ENCODE measurements at regions not wholly inside any gene's neighbourhood (a gene's known extent, or its start where the extent isn't known, plus 50 kb on each side); places are given as distances from the start of the nearest gene placed in this dataset.

DNA sequence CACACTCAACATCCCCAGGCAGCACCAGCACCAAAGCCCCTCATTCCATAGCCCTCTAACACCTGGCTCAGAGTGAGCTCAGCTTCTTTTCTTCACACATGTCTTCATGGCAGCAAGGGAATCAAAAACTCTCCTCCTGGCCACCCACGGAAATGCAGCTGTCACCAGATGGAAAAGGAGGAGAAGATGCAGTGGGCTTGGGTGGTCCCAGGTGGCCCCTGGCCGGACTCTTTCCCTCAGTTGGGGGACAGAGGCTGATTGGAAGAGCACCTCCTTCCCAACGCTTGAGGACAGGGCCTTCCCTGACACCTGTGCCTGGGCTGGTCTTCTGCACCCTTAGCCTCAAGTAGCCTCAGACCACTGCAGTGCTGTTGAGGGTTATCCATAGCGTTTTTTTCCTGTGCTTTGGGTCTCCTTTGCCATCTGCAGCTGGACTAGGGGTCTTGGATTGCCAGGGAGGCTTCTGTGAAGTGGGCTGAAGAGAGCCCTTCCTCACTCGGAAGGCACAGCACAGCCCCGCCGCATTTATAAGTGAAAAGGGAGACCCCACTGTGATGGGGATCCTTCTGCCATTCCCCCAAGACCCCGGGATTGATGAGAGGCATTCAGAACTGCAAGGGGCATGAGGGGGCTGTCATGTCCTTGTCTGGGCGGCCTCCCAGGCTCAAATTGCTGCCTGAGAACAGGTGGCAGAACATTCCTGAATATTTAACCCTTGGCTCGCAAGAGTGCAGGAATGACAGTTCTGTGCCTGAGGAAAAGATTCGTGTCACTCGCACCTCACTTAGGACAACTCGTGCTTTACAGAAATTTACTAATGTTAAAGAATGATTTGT, 200.0 kb downstream of the AUH start:
- H3K36me3 ChIP-seq (ENCODE audit: control insufficient read depth, insufficient read depth, low read length), result no peaks in the 10 kb centered on the region
- H3K4me3 ChIP-seq (ENCODE audit: low read length), result no peak overlapping the region
- intact Hi-C loops (cut with micrococcal nuclease), result loop anchor here (5.0 kb wide), 1 partner anchor 91 kb away; no protein-coding TSS in a partner anchor
- no peaks in the 10 kb centered on the region for H3K27me3 Mint-ChIP-seq (ENCODE audit: low read depth in 2 of 2)
- TF ChIP-seq CTCF (IDR thresholded peaks at IDR 0.05), result no peak
- H3K9me3 Mint-ChIP-seq, result no peaks in the 10 kb centered on the region
- H3K27me3 ChIP-seq (ENCODE audit: control insufficient read depth, insufficient read depth, low read length), result no peaks in the 10 kb centered on the region
- no peak for ATAC-seq
- H3K27ac ChIP-seq (ENCODE audit: low read length), result peak overlapping the region; percentile 78
- peaks cover 83% of the 10 kb centered on the region for H3K4me1 ChIP-seq (ENCODE audit: control insufficient read depth, insufficient read depth, low read length)
- no peaks in the 10 kb centered on the region for H3K9me3 ChIP-seq (ENCODE audit: control insufficient read depth, insufficient read depth, low read length)
- H3K36me3 Mint-ChIP-seq, result no peaks in the 10 kb centered on the region
- H3K4me3 Mint-ChIP-seq, result peak overlapping the region; percentile 87
- 75% methylated on average over 11 of the region's 13 CpGs for WGBS (ENCODE audit: insufficient coverage)
- peak overlapping the region; percentile 93 to 94 for H3K27ac Mint-ChIP-seq
- H3K4me1 Mint-ChIP-seq, result peaks cover 49 to 51% of the 10 kb centered on the region in 2 donors
- DNase-seq, result no peak

GRCh38 chr9:91162311-91162710, 199.4 kb downstream of the AUH start:
- H3K9me3 ChIP-seq (ENCODE audit: control insufficient read depth, insufficient read depth, low read length), result no peaks in the 10 kb centered on the region
- Mint-ChIP-seq H3K36me3 (no peaks in the 10 kb centered on the region), H3K27me3 (ENCODE audit: low read depth in 2 of 2) (no peaks in the 10 kb centered on the region), H3K4me1 (peaks cover 44 to 46% of the 10 kb centered on the region in 2 donors), H3K4me3 (peak overlapping the region; percentile 87), H3K9me3 (no peaks in the 10 kb centered on the region), H3K27ac (peak overlapping the region; percentile 93 to 94)
- peak in 1 of 2 donors; percentile 31 for DNase-seq
- peak overlapping the region; percentile 4 for H3K4me3 ChIP-seq (ENCODE audit: low read length)
- H3K27ac ChIP-seq (ENCODE audit: low read length), result peak overlapping the region; percentile 78
- peaks cover 77% of the 10 kb centered on the region for H3K4me1 ChIP-seq (ENCODE audit: control insufficient read depth, insufficient read depth, low read length)
- no peaks in the 10 kb centered on the region for H3K36me3 ChIP-seq (ENCODE audit: control insufficient read depth, insufficient read depth, low read length)
- H3K27me3 ChIP-seq (ENCODE audit: control insufficient read depth, insufficient read depth, low read length), result no peaks in the 10 kb centered on the region
- TF ChIP-seq CTCF (IDR thresholded peaks at IDR 0.05), result no peak
- 26% methylated on average over 5 of the region's 5 CpGs for WGBS (ENCODE audit: insufficient coverage)
- ATAC-seq, result peak in 2 of 3 donors; percentile 12 to 16
- intact Hi-C loops (cut with micrococcal nuclease), result loop anchor here (5.0 kb wide), 1 partner anchor 90 kb away; no protein-coding TSS in a partner anchor

DNA sequence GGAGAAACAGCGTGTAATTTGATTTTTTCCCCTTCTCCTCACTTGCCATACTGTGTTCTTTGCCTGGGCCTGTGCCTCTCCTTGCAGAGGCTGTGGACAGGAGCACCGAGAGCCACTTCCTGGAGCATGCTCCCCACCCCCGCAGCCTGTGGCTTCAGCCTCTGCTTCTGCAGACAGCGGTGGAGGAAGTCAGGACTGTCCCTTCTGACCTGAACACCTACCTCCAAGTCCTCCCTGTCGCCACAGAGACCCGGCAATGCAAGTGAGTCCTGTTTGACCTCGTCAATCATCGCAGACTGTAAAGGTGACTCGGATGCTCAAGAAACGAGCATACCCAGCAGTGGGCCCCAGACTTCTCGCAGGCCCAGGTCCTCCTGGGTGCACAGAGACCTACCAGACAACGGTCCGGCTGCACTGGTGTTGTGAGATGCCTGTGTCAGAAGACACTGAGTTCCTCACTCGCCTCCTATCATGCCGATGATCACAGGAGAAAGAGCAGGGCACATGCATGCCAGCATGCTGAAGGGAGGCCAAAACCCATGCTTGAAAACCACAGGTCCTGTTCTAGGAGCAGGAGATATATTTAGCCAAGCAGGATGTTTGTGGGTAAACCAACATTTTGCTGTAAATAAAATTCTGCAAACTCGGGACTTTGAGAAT, 198.8 kb downstream of the AUH start:
- Mint-ChIP-seq H3K9me3 (no peaks in the 10 kb centered on the region), H3K27ac (peak overlapping the region; percentile 93 to 94), H3K36me3 (no peaks in the 10 kb centered on the region), H3K4me3 (peak overlapping the region; percentile 87), H3K27me3 (ENCODE audit: low read depth in 2 of 2) (no peaks in the 10 kb centered on the region), H3K4me1 (peaks cover 44 to 46% of the 10 kb centered on the region in 2 donors)
- Histone ChIP-seq H3K36me3 (ENCODE audit: control insufficient read depth, insufficient read depth, low read length) (no peaks in the 10 kb centered on the region), H3K27ac (ENCODE audit: low read length) (peak overlapping the region; percentile 78), H3K27me3 (ENCODE audit: control insufficient read depth, insufficient read depth, low read length) (no peaks in the 10 kb centered on the region), H3K4me1 (ENCODE audit: control insufficient read depth, insufficient read depth, low read length) (peaks cover 71% of the 10 kb centered on the region), H3K9me3 (ENCODE audit: control insufficient read depth, insufficient read depth, low read length) (no peaks in the 10 kb centered on the region), H3K4me3 (ENCODE audit: low read length) (peak overlapping the region; percentile 4)
- peak; percentile 19 to 61 (median 48) for ATAC-seq
- DNase-seq, result peak; percentile 44 to 59
- WGBS (ENCODE audit: insufficient coverage), result 5% methylated on average over 16 of the region's 16 CpGs
- no peak for TF ChIP-seq CTCF (IDR thresholded peaks at IDR 0.05)
- intact Hi-C loops (cut with micrococcal nuclease), result loop anchor here (5.0 kb wide), 1 partner anchor 89 kb away; no protein-coding TSS in a partner anchor
